ENCODE measurements at regions not wholly inside any gene's neighbourhood (a gene's known extent, or its start where the extent isn't known, plus 50 kb on each side); places are given as distances from the start of the nearest gene placed in this dataset.

GRCh38 chr4:52263607-52264006 lies 212.5 kb downstream of the SPATA18 start:
- ChIA-PET POLR2A (no interaction called here), CTCF (ENCODE audit: low intra/inter-chr PET ratio) (no interaction called here)
- no peak overlapping the region for H3K27ac ChIP-seq (ENCODE audit: extremely low read depth, low read depth, low read length)
- TF ChIP-seq NEUROD1 (IDR thresholded peaks at IDR 0.05; ENCODE audit: borderline replicate concordance, low read depth, low read length, partially characterized antibody) (no peak), GATA2 (CRISPR knock-in tag; IDR thresholded peaks at IDR 0.05) (no peak)
- no peaks in the 10 kb centered on the region for H3K36me3 ChIP-seq (ENCODE audit: control insufficient read depth, insufficient read depth, low read length)
- no peaks in the 10 kb centered on the region for H3K79me2 ChIP-seq (ENCODE audit: control insufficient read depth, insufficient read depth, low read length)
- H3K9me1 ChIP-seq (ENCODE audit: control insufficient read depth, insufficient read depth, low read length) = no peaks in the 10 kb centered on the region
- no peaks in the 10 kb centered on the region for H3K27me3 ChIP-seq (ENCODE audit: control insufficient read depth in 2 of 2, insufficient read depth in 2 of 2, low read length in 2 of 2)
- H3K4me1 ChIP-seq (replicated peaks in 1 of 2; ENCODE audit: control insufficient read depth in 2 of 2, insufficient read depth in 2 of 2, low read length in 2 of 2) = no peaks in the 10 kb centered on the region
- in situ Hi-C loops (cut with MboI) = no loop called here
- ATAC-seq = no peak
- H3K4me3 ChIP-seq = no peak overlapping the region
- H3K4me2 ChIP-seq (ENCODE audit: insufficient read depth, low read length) = no peak overlapping the region
- no peak for FAIRE-seq
- intact Hi-C loops (cut with micrococcal nuclease) = no loop called here
- DNase-seq (ENCODE audit: extremely low read depth in 1 of 4, low spot score in 3 of 4) = no peak
- H2AFZ ChIP-seq (ENCODE audit: low read depth, low read length) = no peak overlapping the region
- no peaks in the 10 kb centered on the region for H3K9me3 ChIP-seq (replicated peaks; ENCODE audit: control insufficient read depth, insufficient read depth, low read depth, low read length)
- no peak overlapping the region for H3K9ac ChIP-seq (ENCODE audit: insufficient read depth in 1 of 2, low read depth in 2 of 2, low read length in 2 of 2)
- no peaks in the 10 kb centered on the region for H4K20me1 ChIP-seq (replicated peaks; ENCODE audit: control insufficient read depth, insufficient read depth, low read length)
- no TSS peak for BruUV-seq (replicated peaks)

GRCh38 chr4:52265781-52266525 lies 214.8 kb downstream of the SPATA18 start:
- Histone ChIP-seq H3K9me1 (ENCODE audit: control insufficient read depth, insufficient read depth, low read length) (no peaks in the 10 kb centered on the region), H3K36me3 (ENCODE audit: control insufficient read depth, insufficient read depth, low read length) (no peaks in the 10 kb centered on the region), H3K27ac (ENCODE audit: extremely low read depth, low read depth, low read length) (no peak overlapping the region), H3K79me2 (ENCODE audit: control insufficient read depth, insufficient read depth, low read length) (no peaks in the 10 kb centered on the region), H3K27me3 (ENCODE audit: control insufficient read depth in 2 of 2, insufficient read depth in 2 of 2, low read length in 2 of 2) (no peaks in the 10 kb centered on the region), H3K9me3 (replicated peaks; ENCODE audit: control insufficient read depth, insufficient read depth, low read depth, low read length) (no peaks in the 10 kb centered on the region), H3K4me1 (replicated peaks in 1 of 2; ENCODE audit: control insufficient read depth in 2 of 2, insufficient read depth in 2 of 2, low read length in 2 of 2) (no peaks in the 10 kb centered on the region), H3K4me2 (ENCODE audit: insufficient read depth, low read length) (no peak overlapping the region), H3K9ac (ENCODE audit: insufficient read depth in 1 of 2, low read depth in 2 of 2, low read length in 2 of 2) (no peak overlapping the region), H3K4me3 (no peak overlapping the region), H4K20me1 (replicated peaks; ENCODE audit: control insufficient read depth, insufficient read depth, low read length) (no peaks in the 10 kb centered on the region), H2AFZ (ENCODE audit: low read depth, low read length) (no peak overlapping the region)
- intact Hi-C loops (cut with micrococcal nuclease) (no loop called here), in situ Hi-C loops (cut with MboI) (no loop called here)
- CTCF ChIA-PET (ENCODE audit: low intra/inter-chr PET ratio) = no interaction called here
- POLR2A ChIA-PET = no interaction called here
- no peak for ATAC-seq
- no peak for DNase-seq (ENCODE audit: extremely low read depth in 1 of 4, low spot score in 3 of 4)
- no peak for FAIRE-seq
- WGBS (ENCODE audit: insufficient coverage, low coverage, missing lambda C conversion rate) = 2% methylated on average over 6 of the region's 6 CpGs
- no TSS peak for BruUV-seq (replicated peaks)
- TF ChIP-seq STAG1 (CRISPR knock-in tag; IDR thresholded peaks at IDR 0.05; ENCODE audit: borderline replicate concordance) (no peak), HSF4 (CRISPR knock-in tag; IDR thresholded peaks at IDR 0.05; ENCODE audit: borderline replicate concordance) (no peak), DEAF1 (CRISPR knock-in tag; IDR thresholded peaks at IDR 0.05) (no peak), ZNF134 (CRISPR knock-in tag; conservative IDR thresholded peaks at IDR 0.05) (no peak), MITF (IDR thresholded peaks at IDR 0.05) (no peak), ZNF253 (CRISPR knock-in tag; conservative IDR thresholded peaks at IDR 0.05) (no peak), SMAD3 (CRISPR knock-in tag; conservative IDR thresholded peaks at IDR 0.05) (no peak), SETDB1 (IDR thresholded peaks at IDR 0.05; ENCODE audit: low read length) (no peak), XRCC4 (IDR thresholded peaks at IDR 0.05; ENCODE audit: extremely low read depth, insufficient read depth, insufficient read length) (no peak), ZNF12 (CRISPR knock-in tag; IDR thresholded peaks at IDR 0.05) (no peak)
